ENCODE measurements at regions not wholly inside any gene's neighbourhood (a gene's known extent, or its start where the extent isn't known, plus 50 kb on each side); places are given as distances from the start of the nearest gene placed in this dataset.

DNA sequence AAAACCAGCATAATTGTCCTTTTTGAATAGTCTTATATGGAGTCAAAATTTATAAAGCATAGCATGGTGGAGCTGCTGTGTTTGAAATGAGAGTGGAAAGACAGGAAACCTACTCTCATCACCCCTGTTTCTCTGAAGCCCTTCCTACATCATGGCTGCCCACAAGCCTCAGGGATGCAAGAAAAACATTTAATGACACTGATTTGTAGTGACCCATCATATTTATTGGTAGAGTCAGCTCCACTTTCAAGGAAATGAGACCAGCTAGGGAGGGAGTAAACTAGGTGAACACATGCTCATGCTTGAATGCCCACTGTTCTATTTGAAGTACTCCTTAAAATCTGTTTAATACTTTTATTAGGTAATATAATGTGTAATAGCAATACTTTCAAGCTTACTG is 494.3 kb upstream of the KCNMB2 start:
- ATAC-seq, result no peak
- no peak for TF ChIP-seq TCF4 (CRISPR knock-in tag; IDR thresholded peaks at IDR 0.05; ENCODE audit: borderline replicate concordance)
- TF ChIP-seq ISL1 (CRISPR knock-in tag; IDR thresholded peaks at IDR 0.05), result no peak
- TF ChIP-seq RARB (CRISPR knock-in tag; IDR thresholded peaks at IDR 0.05), result no peak
- no peak for TF ChIP-seq BACH2 (CRISPR knock-in tag; IDR thresholded peaks at IDR 0.05; ENCODE audit: borderline replicate concordance)
- TF ChIP-seq CSDC2 (CRISPR knock-in tag; IDR thresholded peaks at IDR 0.05), result no peak
- no peak for TF ChIP-seq ZNF565 (CRISPR knock-in tag; conservative IDR thresholded peaks at IDR 0.05; ENCODE audit: low read depth)
- no peak for TF ChIP-seq CREB5 (CRISPR knock-in tag; IDR thresholded peaks at IDR 0.05; ENCODE audit: low read depth)
- TF ChIP-seq GLIS3 (CRISPR knock-in tag; IDR thresholded peaks at IDR 0.05), result no peak
- TF ChIP-seq, protein P1, sequence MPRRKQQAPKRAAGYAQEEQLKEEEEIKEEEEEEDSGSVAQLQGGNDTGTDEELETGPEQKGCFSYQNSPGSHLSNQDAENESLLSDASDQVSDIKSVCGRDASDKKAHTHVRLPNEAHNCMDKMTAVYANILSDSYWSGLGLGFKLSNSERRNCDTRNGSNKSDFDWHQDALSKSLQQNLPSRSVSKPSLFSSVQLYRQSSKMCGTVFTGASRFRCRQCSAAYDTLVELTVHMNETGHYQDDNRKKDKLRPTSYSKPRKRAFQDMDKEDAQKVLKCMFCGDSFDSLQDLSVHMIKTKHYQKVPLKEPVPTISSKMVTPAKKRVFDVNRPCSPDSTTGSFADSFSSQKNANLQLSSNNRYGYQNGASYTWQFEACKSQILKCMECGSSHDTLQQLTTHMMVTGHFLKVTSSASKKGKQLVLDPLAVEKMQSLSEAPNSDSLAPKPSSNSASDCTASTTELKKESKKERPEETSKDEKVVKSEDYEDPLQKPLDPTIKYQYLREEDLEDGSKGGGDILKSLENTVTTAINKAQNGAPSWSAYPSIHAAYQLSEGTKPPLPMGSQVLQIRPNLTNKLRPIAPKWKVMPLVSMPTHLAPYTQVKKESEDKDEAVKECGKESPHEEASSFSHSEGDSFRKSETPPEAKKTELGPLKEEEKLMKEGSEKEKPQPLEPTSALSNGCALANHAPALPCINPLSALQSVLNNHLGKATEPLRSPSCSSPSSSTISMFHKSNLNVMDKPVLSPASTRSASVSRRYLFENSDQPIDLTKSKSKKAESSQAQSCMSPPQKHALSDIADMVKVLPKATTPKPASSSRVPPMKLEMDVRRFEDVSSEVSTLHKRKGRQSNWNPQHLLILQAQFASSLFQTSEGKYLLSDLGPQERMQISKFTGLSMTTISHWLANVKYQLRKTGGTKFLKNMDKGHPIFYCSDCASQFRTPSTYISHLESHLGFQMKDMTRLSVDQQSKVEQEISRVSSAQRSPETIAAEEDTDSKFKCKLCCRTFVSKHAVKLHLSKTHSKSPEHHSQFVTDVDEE (CRISPR knock-in tag; IDR thresholded peaks at IDR 0.05), result no peak
- TF ChIP-seq, protein P2, sequence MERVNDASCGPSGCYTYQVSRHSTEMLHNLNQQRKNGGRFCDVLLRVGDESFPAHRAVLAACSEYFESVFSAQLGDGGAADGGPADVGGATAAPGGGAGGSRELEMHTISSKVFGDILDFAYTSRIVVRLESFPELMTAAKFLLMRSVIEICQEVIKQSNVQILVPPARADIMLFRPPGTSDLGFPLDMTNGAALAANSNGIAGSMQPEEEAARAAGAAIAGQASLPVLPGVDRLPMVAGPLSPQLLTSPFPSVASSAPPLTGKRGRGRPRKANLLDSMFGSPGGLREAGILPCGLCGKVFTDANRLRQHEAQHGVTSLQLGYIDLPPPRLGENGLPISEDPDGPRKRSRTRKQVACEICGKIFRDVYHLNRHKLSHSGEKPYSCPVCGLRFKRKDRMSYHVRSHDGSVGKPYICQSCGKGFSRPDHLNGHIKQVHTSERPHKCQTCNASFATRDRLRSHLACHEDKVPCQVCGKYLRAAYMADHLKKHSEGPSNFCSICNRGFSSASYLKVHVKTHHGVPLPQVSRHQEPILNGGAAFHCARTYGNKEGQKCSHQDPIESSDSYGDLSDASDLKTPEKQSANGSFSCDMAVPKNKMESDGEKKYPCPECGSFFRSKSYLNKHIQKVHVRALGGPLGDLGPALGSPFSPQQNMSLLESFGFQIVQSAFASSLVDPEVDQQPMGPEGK (CRISPR knock-in tag; IDR thresholded peaks at IDR 0.05; ENCODE audit: borderline replicate concordance), result no peak
- no peak for TF ChIP-seq OSR1 (CRISPR knock-in tag; IDR thresholded peaks at IDR 0.05)
- no peak for TF ChIP-seq PPARA (CRISPR knock-in tag; IDR thresholded peaks at IDR 0.05; ENCODE audit: borderline replicate concordance)

DNA sequence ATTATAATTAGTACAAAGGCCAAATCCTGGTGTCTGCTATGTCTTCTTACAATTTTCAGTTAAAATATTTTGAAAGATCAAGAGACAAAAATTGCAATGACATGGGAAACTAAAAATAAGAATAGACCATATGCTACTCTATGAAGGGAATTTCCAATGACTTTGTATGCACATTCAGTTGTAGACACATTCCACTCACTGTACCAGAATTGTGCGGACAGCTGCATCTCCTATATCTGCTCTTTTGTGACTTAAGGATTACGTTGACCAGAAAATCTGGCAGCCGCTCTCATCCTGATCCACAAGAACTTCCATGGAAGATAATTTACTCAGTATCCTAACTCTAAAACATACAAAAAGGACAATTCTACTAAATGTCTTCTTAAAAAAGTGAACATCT is 493.9 kb upstream of the KCNMB2 start:
- ATAC-seq, result no peak
- TF ChIP-seq, protein P1 (CRISPR knock-in tag; IDR thresholded peaks at IDR 0.05), result no peak
- TF ChIP-seq ZFP3 (CRISPR knock-in tag; IDR thresholded peaks at IDR 0.05) (no peak), BACH2 (CRISPR knock-in tag; IDR thresholded peaks at IDR 0.05; ENCODE audit: borderline replicate concordance) (no peak), ARNTL (CRISPR knock-in tag; IDR thresholded peaks at IDR 0.05; ENCODE audit: borderline replicate concordance, low read depth) (no peak), TOX (CRISPR knock-in tag; IDR thresholded peaks at IDR 0.05; ENCODE audit: borderline replicate concordance) (no peak), SNAI2 (CRISPR knock-in tag; IDR thresholded peaks at IDR 0.05) (no peak), ZC3H10 (CRISPR knock-in tag; IDR thresholded peaks at IDR 0.05) (no peak), ZNF565 (CRISPR knock-in tag; conservative IDR thresholded peaks at IDR 0.05; ENCODE audit: low read depth) (no peak), CREB5 (CRISPR knock-in tag; IDR thresholded peaks at IDR 0.05; ENCODE audit: low read depth) (no peak), CSDC2 (CRISPR knock-in tag; IDR thresholded peaks at IDR 0.05) (no peak)

GRCh38 chr3:178043084-178043483 is 493.2 kb upstream of the KCNMB2 start:
- no peak for ATAC-seq
- no peak for TF ChIP-seq CREB5 (CRISPR knock-in tag; IDR thresholded peaks at IDR 0.05; ENCODE audit: low read depth)
- TF ChIP-seq, protein P1 (CRISPR knock-in tag; IDR thresholded peaks at IDR 0.05), result no peak
- no peak for TF ChIP-seq CSDC2 (CRISPR knock-in tag; IDR thresholded peaks at IDR 0.05)
- TF ChIP-seq ARNTL (CRISPR knock-in tag; IDR thresholded peaks at IDR 0.05; ENCODE audit: borderline replicate concordance, low read depth), result no peak
- TF ChIP-seq ZFP30 (CRISPR knock-in tag; IDR thresholded peaks at IDR 0.05), result no peak
- no peak for TF ChIP-seq ZFP3 (CRISPR knock-in tag; IDR thresholded peaks at IDR 0.05)

All from SK-N-SH treated with all-trans-retinoic acid at 6 μM for 48 hours (cell line).